Left lung (tissue), 4 donors: ENCODE measurements at regions not wholly inside any gene's neighbourhood (a gene's known extent, or its start where the extent isn't known, plus 50 kb on each side); places are given as distances from the start of the nearest gene placed in this dataset.

Experiments
- ATAC-seq: fragments of 200-7000 bp; cut with Tn5 transposase; one replicate; pipeline ENCODE4 v1.9.1; 2020; ENCODE audit warnings: moderate library complexity
- DNase-seq, 4 donors: peaks; one replicate each; pipeline ENCODE4 v3.0.0-alpha.2; 2013 to 2020
- H3K27ac ChIP-seq, 2 donors: fragments of 200-600 bp; sonication (generic) in 1 of 2; one replicate each; pipeline versions ENCODE4 v1.5.0 to v1.8.0; 2020 to 2021
- H3K27me3 ChIP-seq, 2 donors: fragments of 200-600 bp; sonication (generic) in 1 of 2; one replicate each; pipeline versions ENCODE4 v1.5.0 to v1.8.0; 2020 to 2021
- H3K36me3 ChIP-seq, 2 donors: fragments of 200-600 bp; sonication (generic) in 1 of 2; one replicate each; pipeline versions ENCODE4 v1.5.0 to v1.8.0; 2020 to 2021
- H3K4me1 ChIP-seq, 2 donors: fragments of 200-600 bp; one replicate each; pipeline ENCODE4 v1.8.0; 2021
- H3K4me3 ChIP-seq, 2 donors: fragments of 200-600 bp; sonication (generic) in 1 of 2; one replicate each; pipeline versions ENCODE4 v1.5.0 to v1.8.0; 2020 to 2021; ENCODE audit warnings: mild to moderate bottlenecking in 1 of 2
- H3K9me3 ChIP-seq, 2 donors: fragments of 200-600 bp; sonication (generic) in 1 of 2; one replicate each; pipeline versions ENCODE4 v1.5.0 to v1.8.0; 2020 to 2021
- intact Hi-C, 2 donors: fragments of 100-400 bp; cut with DNase I; formaldehyde crosslinking; loops; one replicate each; pipeline versions ENCODE4 v1.11.2 to v1.14.2; 2022
- TF ChIP-seq, protein P1 (sequence below), 2 donors: fragments of 200-600 bp; sonication (generic) in 1 of 2; IDR thresholded peaks; one replicate each; pipeline versions ENCODE4 v1.5.0 to v1.8.0; 2021; ENCODE audit warnings: antibody characterized with exemption in 2 of 2
- donor health status: DM: no; HTN: yes; CAD: no.
- donor health status: DM: no; HTN: no; CAD: no.

DNA sequence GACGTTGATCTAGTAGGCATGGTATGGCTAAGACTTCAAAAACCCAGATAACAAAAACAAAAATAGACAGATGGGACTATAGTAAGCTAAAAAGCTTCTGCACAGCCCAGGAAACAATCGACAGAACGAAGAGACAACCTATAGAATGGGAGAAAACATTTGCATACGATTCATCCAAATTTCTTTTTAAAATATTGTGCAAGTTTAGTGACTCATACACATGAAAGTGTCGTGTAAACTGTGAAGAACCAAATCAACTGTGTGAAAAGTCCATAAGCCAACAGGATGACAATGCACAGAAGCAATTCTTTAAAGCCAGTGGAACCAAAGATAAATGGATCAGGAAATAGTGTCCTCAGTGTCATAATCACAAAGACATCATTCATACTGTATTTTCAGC is 671.1 kb downstream of the RNF144A start:
- Histone ChIP-seq H3K4me3 (no peak overlapping the region), H3K27me3 (no peaks in the 10 kb centered on the region), H3K36me3 (no peaks in the 10 kb centered on the region), H3K4me1 (no peaks in the 10 kb centered on the region), H3K9me3 (no peaks in the 10 kb centered on the region), H3K27ac (no peak overlapping the region)
- no peak for DNase-seq
- TF ChIP-seq, protein P1, sequence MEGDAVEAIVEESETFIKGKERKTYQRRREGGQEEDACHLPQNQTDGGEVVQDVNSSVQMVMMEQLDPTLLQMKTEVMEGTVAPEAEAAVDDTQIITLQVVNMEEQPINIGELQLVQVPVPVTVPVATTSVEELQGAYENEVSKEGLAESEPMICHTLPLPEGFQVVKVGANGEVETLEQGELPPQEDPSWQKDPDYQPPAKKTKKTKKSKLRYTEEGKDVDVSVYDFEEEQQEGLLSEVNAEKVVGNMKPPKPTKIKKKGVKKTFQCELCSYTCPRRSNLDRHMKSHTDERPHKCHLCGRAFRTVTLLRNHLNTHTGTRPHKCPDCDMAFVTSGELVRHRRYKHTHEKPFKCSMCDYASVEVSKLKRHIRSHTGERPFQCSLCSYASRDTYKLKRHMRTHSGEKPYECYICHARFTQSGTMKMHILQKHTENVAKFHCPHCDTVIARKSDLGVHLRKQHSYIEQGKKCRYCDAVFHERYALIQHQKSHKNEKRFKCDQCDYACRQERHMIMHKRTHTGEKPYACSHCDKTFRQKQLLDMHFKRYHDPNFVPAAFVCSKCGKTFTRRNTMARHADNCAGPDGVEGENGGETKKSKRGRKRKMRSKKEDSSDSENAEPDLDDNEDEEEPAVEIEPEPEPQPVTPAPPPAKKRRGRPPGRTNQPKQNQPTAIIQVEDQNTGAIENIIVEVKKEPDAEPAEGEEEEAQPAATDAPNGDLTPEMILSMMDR (IDR thresholded peaks at IDR 0.05): no peak
- intact Hi-C loops: no loop called here
- ATAC-seq: no peak

DNA sequence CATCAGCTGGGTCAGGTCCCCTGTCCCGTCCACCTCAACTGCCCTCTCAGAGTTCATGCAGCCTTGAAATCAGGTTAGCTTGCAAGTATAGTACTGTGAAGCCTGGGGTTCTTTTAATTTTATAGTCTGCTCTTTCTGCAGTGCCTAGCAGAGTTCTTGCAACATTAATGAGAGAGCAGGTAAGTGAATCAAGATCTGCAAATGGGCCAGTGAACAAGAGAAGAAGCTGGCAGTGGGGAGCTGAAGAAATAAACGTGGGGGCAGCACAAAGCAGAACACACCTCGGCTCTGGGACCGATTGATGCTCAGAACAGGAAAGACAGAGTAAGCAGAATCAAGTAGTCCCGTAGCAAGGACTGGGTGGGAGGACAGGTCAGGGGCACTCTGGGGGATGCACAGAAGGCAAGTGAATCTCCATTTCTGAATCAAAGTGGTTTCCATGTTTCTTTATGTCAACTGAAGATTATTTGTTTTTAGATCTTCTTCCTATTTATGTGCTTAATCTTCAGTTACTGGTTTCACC is 675.5 kb downstream of the RNF144A start:
- Histone ChIP-seq H3K4me3 (no peak overlapping the region), H3K9me3 (no peaks in the 10 kb centered on the region), H3K36me3 (no peaks in the 10 kb centered on the region), H3K4me1 (no peaks in the 10 kb centered on the region), H3K27me3 (no peaks in the 10 kb centered on the region), H3K27ac (no peak overlapping the region)
- intact Hi-C loops: no loop called here
- TF ChIP-seq, protein P1 (IDR thresholded peaks at IDR 0.05): no peak
- DNase-seq: no peak
- no peak for ATAC-seq

DNA sequence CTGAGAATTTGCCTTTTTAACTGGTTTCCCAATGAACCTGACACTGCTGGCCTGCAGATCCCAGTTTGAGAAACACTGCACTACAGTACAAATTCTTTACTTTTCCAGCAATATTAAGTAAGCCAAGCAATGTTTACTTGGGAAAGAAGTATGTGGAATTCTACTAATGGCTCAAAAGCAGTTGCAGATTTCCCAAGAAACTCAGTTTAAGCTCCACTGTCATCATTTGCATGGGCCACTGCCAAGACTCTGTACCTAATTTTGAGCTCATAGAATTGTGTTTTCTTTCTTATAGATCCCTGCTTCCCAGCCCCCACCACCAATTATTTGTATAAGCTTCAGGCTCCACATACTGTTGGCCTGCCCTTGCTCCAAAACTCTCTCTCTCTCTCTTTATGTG is 676.1 kb downstream of the RNF144A start:
- ATAC-seq: no peak

DNA sequence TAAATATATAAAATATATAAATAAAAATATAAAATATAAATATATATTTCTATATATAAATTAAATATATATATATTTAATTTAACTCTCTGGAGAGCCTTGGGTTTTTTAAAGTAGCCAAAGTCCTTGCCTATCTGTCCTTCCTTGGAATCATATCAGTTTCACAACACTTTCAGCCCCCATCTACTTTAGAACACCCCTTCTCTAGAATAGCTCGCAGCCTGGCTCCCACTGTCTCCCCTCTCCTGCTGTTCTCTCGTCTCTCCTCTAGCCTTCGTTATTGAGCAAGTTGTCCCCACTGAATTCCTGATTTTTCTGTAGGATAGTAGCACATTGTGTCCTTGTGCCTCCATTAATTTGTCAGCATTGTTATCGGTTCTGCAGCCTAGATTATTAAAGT is 677.0 kb downstream of the RNF144A start:
- DNase-seq (no peak), ATAC-seq (no peak)
- H3K27me3 ChIP-seq: no peaks in the 10 kb centered on the region
- intact Hi-C loops: no loop called here
- no peaks in the 10 kb centered on the region for H3K4me1 ChIP-seq
- TF ChIP-seq, protein P1 (IDR thresholded peaks at IDR 0.05): no peak
- H3K4me3 ChIP-seq: no peak overlapping the region
- H3K27ac ChIP-seq: no peak overlapping the region
- no peaks in the 10 kb centered on the region for H3K36me3 ChIP-seq
- H3K9me3 ChIP-seq: no peaks in the 10 kb centered on the region

More for the DNA sequence above, 676.1 kb downstream of the RNF144A start:
- Histone ChIP-seq H3K27me3 (no peaks in the 10 kb centered on the region), H3K36me3 (no peaks in the 10 kb centered on the region), H3K27ac (no peak overlapping the region), H3K9me3 (no peaks in the 10 kb centered on the region), H3K4me3 (no peak overlapping the region), H3K4me1 (no peaks in the 10 kb centered on the region)
- DNase-seq: peak in 1 of 4 donors; percentile 17
- intact Hi-C loops: no loop called here
- TF ChIP-seq, protein P1 (IDR thresholded peaks at IDR 0.05): no peak

DNA sequence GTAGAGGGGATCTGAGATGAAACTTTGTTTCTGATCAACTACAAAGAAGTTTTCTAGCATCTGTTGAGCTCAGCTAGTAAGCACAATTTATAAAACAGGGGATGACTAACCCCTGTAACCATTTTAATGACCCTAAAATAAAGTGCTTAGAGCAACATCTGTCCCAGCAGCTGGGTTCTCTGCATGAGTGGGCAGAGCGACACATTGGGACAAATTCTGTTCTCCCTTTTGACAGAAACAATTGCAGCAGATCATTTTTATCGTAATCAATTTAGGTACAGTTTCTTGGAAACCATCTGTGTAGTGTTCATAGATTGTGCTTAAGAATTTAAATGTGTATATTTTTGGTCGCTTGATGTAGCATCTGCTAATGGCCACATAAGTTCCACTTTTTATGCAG is 678.0 kb downstream of the RNF144A start:
- H3K4me1 ChIP-seq: no peaks in the 10 kb centered on the region
- TF ChIP-seq, protein P1 (IDR thresholded peaks at IDR 0.05): no peak
- no peaks in the 10 kb centered on the region for H3K27me3 ChIP-seq
- H3K36me3 ChIP-seq: no peaks in the 10 kb centered on the region
- H3K27ac ChIP-seq: no peak overlapping the region
- ATAC-seq (no peak), DNase-seq (no peak)
- intact Hi-C loops: no loop called here
- H3K9me3 ChIP-seq: no peaks in the 10 kb centered on the region
- no peak overlapping the region for H3K4me3 ChIP-seq
